Pulmonary artery endothelial cell (primary cell): ENCODE measurements at regions not wholly inside any gene's neighbourhood (a gene's known extent, or its start where the extent isn't known, plus 50 kb on each side); places are given as distances from the start of the nearest gene placed in this dataset.
"Not testable (repeated sequence)": the region's sequence is repeated elsewhere in the genome, so short reads cannot be mapped to it uniquely, and the experiment has no call there.

Source experiments
- DNase-seq: peaks from one replicate; pipeline ENCODE4 v3.0.0-alpha.2; 2011; ENCODE audit warnings: low read depth, low spot score

DNA sequence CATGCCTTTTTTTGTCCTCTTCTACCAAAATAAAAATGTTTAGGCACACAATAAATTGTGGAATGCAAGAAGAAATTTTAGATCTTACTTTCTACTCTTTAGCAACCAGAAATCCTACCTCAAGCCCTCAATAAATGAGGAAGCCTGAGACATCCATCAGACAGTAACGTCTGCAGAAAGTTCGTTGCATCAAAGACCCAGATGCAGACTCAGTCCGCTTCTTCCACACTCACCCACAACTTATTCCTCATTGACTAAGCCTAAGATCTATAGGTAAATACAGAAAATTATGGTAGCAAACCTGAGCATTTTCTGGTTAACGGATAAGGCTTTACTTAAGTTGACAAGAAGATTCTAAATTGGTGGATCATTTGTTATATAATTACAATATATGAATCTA, 579.4 kb upstream of the ID2 start:
- no peak for DNase-seq

DNA sequence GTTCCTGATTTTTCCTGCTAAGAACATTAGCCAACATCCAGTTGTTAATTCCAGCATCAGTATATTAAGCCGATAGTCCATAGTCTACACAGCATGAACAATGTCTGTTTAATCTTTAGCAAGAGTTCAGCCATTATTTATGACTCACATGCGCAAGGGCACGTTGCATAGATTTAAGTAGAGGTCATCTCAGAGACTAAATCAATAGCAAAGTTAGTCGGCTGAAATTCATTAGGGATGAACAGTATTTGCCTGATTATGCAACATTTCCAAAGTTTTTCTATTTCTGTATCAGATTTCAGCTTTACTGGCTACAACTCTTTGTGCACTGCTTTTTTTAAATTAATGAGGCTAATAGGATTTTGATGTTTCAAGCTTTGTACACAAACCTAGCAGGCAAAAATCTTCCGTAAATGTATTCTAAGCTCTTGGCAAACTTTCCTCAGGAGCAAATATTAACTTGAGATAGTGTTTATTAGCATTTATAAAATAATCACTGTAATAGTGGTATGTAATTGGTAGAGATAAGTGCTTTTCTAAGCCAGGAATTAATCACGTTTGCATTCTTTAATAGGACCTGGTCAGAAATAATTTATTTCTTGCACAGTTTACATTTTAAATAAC, 578.7 kb upstream of the ID2 start:
- DNase-seq, result no peak

DNA sequence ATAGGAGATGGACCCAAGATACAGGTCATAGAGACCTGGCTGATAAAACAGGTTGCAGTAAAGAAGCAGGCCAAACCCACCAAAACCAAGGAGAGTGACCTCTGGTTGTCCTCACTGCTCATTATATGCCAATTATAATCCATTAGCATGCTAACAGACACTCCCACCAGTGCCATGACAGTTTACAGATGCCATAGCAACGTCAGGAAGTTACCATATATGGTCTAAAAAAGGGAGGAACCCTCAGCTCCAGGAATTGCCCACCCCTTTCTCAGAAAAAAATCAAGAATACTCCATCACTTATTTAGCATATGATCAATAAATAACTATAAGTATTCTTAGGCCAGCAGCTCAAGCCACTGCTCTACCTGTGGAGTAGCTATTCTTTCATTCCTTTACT, 574.7 kb upstream of the ID2 start:
- DNase-seq, result no peak

DNA sequence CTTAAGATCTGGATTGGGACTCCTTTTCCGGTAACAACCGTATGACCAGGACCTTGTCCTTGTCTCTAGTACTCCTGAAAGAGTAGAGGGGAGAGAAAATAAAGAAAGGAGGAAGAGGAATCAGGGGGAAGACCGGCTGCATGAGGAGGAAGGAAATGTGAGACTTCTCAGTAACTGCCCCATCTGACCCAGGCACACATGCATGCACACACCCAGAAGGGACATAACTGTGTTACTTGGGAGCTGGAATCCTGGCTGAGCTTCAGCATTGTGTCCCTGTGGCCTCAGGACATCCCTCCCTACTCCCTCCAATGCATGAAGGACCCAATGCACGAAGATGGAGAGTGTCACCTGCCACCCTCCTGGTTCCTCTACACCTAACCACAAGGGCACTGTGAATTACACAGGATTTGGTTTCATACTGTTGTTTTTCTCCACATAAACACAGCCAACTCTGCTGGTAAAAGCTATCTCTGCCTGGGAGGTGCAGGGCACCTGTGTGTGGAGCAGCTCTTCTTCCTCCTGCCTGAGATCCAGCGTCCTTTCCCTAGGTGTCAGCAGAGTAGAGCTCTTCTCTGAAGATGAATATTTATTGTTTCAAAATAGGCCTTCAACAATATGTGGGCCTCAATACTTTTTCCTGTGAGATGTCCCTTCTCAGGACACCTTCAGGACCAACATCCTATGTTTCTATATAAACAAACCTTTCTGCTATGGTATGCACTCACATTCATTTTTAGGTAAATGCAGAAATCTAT, 574.1 kb upstream of the ID2 start:
- no peak for DNase-seq

DNA sequence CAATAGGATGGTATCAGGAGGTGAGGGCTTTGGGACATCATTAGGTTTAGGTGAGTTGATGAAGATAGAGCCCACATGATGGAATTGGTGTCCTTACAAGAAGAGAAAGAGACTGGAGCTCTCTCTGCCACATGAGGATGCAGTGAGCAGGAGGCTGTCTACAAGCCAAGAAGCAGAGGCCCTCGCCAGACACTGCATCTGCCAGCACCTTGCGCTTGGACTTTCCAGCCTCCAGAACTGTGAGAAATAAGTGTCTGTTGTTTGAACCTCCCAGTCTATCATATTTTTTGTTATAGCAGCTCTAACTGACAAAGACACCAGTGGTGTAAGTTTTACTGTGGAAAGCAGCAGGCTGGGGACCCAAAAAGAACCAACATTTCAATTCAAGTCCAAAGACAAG, 571.1 kb upstream of the ID2 start:
- no peak for DNase-seq

DNA sequence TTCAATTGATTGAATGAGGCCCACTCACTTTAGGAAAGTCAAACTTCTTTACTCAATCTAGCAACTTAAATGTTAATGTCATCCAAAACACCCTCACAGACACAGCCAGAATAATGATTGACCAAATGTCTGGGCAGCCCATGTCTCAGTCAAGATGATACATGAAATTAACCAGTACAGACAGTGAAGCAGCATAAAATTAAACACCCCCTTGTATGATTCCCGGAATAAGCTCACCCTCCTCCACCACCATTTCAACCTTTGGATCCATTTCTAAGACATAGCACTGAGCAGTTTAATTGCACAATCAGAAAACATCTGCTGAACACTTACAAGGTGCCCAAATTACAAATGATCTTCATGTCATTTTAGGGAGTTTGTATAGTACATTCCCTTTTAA, 570.7 kb upstream of the ID2 start:
- no peak for DNase-seq

DNA sequence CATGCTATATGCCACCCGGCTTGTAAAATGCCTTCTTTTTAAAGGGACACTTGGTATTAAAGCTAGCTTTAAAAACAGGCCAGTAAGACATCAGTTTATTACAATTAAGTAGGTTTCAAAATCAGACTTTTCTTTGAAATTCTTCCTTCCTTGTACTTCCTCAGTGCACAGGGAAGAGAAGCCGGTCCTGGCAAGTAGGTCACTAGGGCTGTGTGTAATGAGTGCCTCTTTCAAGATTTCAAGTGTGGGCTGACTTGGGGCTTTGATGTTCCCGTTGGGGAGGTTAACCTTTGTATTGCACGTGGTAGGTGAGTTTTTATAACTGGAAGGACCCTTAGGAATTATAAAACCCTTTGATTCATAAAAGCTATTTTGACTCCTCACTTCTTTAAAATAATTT, 566.4 kb upstream of the ID2 start:
- no peak for DNase-seq

DNA sequence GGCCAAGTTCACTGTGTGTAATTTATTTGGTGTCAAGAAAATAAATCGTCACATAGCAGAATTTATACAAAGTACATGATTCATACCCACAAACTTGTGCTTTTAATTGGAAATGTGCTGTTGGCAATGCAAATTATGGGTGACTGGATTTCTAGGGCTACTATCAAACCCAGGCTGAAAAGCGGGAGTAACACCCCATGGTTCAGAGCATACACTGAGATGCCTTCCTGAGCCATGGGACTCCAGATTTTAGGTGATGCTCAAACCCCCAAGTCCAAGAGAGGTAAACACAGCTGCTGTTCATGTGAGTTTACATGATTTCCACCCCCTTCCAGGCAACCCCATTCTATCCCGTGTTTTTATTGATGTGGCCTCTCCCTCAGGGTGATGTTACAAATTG, 565.9 kb upstream of the ID2 start:
- DNase-seq, result no peak

DNA sequence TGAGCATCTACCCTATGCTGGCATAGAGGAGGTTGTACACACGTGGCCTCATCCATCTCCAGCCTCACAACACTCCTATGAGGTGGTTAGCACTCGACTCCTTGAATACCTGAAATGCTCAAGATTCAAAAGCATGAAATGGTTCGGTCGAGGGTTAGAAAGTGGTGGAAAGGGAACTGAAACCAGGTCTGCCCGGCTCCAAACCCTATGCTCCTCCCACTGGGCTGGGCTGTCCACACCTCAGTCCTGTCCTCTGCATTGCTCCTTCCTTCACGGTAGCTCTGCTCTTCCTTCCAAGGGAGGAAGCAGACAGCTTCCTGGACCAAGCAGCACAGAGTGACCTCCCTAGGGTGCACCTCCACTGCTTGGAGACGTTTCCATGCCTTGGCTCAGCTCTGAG, 565.2 kb upstream of the ID2 start:
- DNase-seq, result no peak

DNA sequence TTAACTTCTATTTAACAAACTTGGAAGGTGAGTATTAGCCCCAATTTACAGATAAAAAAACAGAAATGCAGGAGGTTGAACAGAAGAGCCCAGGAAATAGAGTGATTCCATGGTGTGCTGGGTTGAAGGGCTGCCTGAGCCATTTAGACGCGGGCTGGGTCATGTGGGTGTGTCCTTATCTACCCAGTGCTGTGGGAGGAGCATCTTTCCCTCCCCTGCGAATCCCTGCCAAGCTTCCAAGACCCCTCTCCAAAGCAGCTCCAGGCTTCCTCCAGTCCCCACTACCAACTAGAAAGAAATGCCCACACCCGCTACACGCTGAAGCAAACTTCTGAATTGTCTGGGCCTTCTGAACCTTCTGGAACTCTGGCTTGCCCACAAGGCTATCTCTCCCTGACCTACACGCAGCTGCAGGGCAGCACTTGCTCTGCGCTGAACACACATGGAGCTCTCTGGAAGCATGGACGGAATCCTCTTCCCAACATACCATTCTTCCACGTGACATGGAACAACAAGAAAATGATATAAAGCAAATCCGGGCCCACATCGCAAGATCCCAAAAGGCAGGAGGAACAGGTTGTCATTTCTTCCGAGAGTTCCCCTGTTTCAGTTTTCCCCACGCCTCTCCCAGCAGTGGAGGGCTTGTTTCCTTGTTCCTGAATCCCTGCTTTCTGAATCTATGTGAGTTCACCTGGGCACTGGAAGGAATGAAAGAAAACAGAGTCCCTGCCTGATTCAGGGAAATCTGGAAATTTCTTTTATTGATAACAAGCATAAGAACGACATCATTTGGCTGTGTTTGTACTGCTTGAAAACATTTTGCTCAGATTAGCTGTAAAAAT, 562.7 kb upstream of the ID2 start:
- no peak for DNase-seq

DNA sequence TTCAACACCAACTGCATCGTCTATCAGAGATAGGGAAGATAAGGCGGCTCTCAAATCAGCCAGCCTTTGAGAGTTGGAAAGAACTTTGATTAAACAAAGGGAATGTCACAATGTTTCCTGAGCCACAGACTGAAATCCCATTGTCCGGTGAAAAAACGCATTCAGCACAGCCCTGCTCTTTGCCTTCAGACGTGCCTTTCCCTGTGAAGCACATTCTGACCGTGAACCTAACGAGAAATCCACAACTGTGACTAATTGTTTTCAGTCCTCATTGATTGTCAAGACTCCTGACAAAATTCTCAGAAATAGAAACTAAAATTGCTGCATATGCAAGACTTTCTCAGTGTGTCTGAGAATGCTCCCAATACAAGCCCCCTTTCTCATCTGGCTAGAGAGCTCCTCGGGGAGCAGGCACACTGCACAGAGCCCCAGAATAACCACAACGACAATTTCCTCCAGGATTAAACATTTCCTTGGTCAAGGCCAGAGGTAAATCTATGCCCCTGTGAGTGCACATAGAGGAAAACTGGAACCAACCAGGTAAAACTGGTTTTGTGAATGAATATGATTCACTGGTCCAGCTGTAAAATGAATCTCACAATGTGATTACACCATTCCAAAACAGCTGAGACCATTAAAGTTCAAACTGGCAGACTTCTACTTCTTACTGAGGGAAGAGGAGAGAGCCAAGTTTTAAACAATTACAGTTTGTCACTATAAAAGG, 561.9 kb upstream of the ID2 start:
- no peak for DNase-seq

DNA sequence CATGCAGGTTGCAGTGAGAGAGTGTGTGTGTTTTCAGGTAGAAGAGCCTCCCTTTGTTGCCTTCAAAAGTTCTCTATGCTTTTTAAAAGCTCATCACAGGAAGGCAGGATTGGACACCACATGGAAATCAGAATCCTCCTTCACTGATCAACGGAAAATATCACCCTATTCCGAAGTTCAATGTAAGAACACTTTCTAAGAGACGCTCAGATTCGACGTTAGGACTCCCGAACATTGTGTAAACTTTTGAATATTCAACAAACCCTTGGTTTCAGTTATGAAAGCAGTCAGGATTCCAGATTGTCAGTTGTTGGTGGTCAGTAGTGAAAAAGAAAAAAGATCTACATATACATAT, 561.4 kb upstream of the ID2 start:
- no peak for DNase-seq

DNA sequence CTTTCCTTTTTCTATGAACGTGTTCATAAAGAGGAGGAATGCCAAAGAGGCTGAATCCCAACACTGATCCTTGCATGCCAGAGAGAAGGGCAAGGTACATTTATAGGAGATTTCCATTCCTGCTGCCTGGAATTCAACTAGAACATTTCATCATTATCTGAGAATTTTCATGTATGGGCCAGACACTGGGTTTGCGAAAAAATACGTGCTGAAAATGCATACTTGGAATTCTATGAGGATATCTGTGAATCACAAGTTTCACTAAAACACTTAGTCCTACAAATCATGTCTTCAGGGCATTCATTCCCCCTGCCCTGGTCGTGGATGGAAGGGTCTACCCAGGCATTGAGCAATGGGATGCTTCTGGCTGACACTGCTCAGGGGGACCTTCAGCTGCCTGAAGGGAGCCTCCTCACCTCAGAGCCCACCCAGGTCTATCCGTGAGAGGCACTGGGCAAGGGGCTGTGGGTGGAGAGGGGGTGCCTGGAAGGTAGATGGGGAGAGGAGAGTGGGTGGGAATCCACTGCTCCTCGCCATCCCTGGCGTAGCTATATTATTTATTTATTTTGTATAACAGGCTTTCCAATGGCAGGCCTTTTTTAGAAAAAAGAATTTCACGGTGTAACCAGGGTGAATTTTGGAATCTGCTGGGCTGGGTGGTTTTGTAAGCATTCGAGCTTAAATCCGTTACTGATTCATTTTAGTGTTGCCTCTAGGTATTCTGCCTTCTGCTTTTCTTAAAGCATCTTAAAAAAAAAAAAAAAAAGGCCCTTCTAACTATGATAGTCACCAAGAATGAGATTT, 560.6 kb upstream of the ID2 start:
- no peak for DNase-seq

DNA sequence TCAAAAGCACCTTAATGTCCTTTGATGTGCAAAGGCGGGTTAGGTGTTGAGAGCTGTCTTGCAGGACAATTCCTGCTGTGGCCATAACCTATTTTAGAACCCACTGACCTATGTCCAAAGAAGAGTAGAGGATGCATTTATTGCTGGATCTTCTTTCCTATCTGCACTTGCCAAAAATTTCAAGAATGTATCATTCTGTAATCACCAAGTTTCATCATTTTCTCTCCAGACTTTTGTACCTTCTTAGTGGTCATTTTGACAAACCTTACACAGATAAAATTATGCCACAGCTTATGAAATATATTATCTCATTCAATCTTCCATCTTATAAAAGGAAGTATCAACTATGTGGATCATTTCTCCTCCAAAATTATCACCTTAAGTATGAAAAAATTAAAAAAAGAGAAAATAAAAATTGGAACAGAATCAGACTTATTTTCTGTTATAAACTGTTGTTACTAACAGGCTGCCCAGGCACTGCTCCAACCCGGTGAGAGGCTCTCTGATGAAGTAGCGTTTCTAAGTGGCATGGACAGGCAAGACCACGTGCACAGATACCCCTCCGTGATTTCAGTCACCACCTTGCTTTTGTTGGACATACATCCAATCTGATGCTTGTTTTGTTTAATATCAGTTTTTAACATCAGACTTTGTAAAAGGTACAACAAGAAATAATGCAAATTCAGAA, 559.9 kb upstream of the ID2 start:
- DNase-seq, result no peak

DNA sequence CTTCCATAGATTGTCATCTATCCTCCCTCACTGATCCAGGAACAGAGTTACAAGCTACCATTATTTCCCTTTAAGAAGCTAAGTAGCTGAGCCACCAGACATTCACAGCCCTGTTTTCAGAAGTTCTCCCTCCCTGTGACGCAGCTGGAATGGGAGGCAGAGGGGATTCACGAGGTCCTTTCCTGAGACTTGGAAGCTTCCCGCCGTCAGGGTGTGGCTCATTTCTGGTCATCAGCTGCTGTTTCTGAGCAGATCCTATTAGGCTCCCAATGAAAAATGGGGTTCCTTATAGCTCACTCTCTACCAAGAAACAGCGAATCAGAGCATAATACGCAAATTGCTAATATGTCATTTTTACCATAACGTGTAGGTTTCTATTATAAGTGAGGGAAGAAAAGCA, 559.3 kb upstream of the ID2 start:
- no peak for DNase-seq

DNA sequence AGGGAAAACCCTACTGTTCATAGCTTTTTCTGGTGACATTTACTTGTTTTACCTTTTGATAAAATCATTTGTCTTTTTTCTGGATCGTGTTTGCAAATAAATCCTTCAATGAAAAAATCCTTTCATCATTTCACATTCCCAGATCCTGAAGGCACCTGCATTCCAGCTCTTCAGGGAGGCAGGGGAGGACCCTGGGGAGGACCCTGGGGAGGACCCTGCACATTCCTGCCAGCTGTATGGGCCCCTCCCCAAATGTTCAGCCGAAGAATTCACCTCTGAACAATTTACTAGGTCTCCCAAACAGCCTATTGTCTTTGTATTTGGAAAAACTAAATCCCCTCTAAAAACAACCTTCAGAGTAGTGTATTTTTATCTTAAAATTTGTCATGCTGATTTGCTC, 558.4 kb upstream of the ID2 start:
- DNase-seq, result no peak

DNA sequence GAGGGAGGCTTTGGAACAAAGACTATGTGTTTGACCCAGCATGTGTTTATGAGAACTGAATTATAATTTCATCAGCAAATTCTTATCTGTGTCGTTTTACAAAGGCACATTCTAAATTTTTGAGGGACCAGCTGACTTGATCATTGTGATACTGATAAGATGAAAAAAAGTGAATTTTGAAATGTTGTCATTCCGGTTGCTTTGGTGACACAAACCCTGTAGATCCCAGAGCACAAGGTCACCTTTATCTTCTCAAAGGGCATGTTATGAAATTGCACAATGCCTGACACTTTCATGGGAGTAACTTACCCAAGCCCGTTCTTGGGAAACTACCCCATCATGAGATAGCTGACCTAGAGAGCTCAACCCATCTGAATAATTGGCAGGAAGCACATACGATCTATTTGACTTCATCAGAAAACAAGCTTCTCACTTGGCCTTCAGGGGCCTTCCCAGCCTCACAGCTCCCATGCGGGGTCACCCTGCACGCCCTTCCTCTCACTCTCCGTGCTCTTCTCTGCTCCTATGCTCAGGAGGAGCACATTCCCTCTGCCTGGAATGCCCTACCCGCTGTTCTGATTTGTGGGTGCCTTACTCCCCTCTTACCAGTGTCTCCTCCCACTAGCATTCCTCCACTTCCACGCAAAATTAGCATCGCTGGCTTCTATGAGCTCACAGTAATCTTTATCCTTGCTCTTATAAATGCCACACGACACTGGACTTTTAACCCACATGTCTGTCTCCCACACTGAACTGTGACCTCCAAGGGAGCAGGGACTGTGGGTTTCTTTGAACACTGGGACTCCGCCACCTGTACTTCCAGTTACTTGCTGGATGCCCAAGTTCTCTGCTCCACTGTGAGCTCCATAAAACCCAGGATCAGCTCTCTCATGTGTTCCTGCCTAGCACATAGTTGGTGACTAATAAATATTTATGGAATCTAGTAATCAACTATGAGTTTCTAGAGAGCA, 555.8 kb upstream of the ID2 start:
- DNase-seq, result no peak

DNA sequence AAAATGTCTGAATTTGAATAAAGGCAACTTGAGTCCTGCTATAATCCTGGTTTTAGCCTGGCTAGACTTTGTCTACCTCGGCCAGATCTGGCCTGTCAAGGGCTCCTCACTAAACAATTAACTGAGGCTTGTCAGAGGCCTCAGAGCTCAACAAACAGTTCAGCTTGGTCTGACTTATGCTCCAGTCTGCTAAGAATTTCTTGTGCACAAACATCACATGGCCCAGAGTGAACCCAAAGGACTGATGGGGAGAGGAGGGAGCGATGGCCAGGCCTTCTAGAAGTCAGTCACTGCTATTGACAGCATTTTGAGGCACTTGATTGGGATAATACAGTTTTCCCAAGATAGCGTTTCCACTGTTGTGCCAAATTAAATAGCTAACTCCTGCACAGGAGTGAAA, 555.1 kb upstream of the ID2 start:
- no peak for DNase-seq

DNA sequence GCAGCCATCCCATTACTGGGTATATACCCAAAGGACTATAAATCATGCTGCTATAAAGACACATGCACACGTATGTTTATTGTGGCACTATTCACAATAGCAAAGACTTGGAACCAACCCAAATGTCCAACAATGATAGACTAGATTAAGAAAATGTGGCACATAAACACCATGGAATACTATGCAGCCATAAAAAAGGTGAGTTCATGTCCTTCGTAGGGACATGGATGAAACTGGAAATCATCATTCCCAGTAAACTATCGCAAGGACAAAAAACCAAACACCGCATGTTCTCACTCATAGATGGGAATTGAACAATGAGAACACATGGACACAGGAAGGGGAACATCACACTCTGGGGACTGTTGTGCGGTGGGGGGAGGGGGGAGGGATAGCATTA, 550.4 kb upstream of the ID2 start:
- not testable (repeated sequence) for DNase-seq
